Liver (tissue), 8 donors: ENCODE measurements at regions not wholly inside any gene's neighbourhood (a gene's known extent, or its start where the extent isn't known, plus 50 kb on each side); places are given as distances from the start of the nearest gene placed in this dataset.

Experiments used
- DNase-seq: peaks from one replicate; pipeline ENCODE4 v3.0.0-alpha.2; 2017; ENCODE audit warnings: low spot score
- H3K27ac ChIP-seq, 2 donors: one replicate each; pipeline ENCODE4 v1.7.0; 2013; ENCODE audit warnings: inconsistent platforms in 2 of 2, low read length in 2 of 2, control low read depth in 1 of 2, low read depth in 1 of 2, mild to moderate bottlenecking in 1 of 2
- H3K27me3 ChIP-seq, 4 donors: one replicate each; pipeline versions ENCODE4 v1.6.1 to v1.7.0; 2013; ENCODE audit warnings: low read length in 3 of 4, inconsistent platforms in 1 of 4, mild to moderate bottlenecking in 1 of 4, moderate library complexity in 1 of 4; ENCODE audit not compliant: control insufficient read depth in 4 of 4, insufficient read depth in 4 of 4
- H3K36me3 ChIP-seq, 4 donors: one replicate each; pipeline versions ENCODE4 v1.6.1 to v1.7.0; 2013; ENCODE audit warnings: low read length in 3 of 4, mild to moderate bottlenecking in 3 of 4, low read depth in 1 of 4, moderate library complexity in 1 of 4; ENCODE audit not compliant: control insufficient read depth in 4 of 4, insufficient read depth in 3 of 4
- H3K4me1 ChIP-seq, 4 donors: one replicate each; pipeline versions ENCODE4 v1.6.1 to v1.7.0; 2013; ENCODE audit warnings: low read length in 3 of 4, mild to moderate bottlenecking in 3 of 4, moderate library complexity in 1 of 4; ENCODE audit not compliant: control insufficient read depth in 4 of 4, insufficient read depth in 4 of 4
- H3K4me3 ChIP-seq, 3 donors: one replicate each; pipeline versions ENCODE4 v1.6.1 to v1.7.0; 2013; ENCODE audit warnings: low read length in 3 of 3, control low read depth in 1 of 3, low read depth in 1 of 3, mild to moderate bottlenecking in 1 of 3
- H3K9ac ChIP-seq, 2 donors: one replicate each; pipeline ENCODE4 v1.7.0; 2013; ENCODE audit warnings: low read length in 2 of 2, mild to moderate bottlenecking in 2 of 2, moderate library complexity in 2 of 2, control low read depth in 1 of 2, low read depth in 1 of 2
- H3K9me3 ChIP-seq, 4 donors: one replicate each; pipeline versions ENCODE4 v1.6.1 to v1.7.0; 2013; ENCODE audit warnings: low read length in 3 of 4; ENCODE audit not compliant: control insufficient read depth in 4 of 4
- CTCF ChIP-seq: fragments of 150-350 bp; IDR thresholded peaks from 2 replicates; pipeline ENCODE4 v1.5.1; 2017; ENCODE audit warnings: improper control_type of control experiment, low read depth, low read length; ENCODE audit not compliant: missing input control
- EGR1 ChIP-seq, 2 donors: IDR thresholded peaks; 2 replicates each; pipeline ENCODE4 v1.6.1; 2016 to 2018; ENCODE audit warnings: antibody characterized with exemption in 2 of 2, low read depth in 2 of 2
- FOXA1 ChIP-seq: IDR thresholded peaks from 2 replicates; pipeline ENCODE4 v1.6.1; 2016; ENCODE audit warnings: antibody characterized with exemption
- FOXA2 ChIP-seq: IDR thresholded peaks from 2 replicates; pipeline ENCODE4 v1.6.1; 2016; ENCODE audit warnings: antibody characterized with exemption
- GABPA ChIP-seq, 2 donors: IDR thresholded peaks in 1 of 2; conservative IDR thresholded peaks in 1 of 2; 2 replicates each; pipeline ENCODE4 v1.6.1; 2016; ENCODE audit warnings: antibody characterized with exemption in 2 of 2, mild to moderate bottlenecking in 1 of 2, moderate library complexity in 1 of 2
- HNF4A ChIP-seq, 2 donors: conservative IDR thresholded peaks; 2 replicates each; pipeline ENCODE4 v1.6.1; 2016; ENCODE audit warnings: antibody characterized with exemption in 2 of 2, mild to moderate bottlenecking in 2 of 2
- HNF4G ChIP-seq: IDR thresholded peaks from 2 replicates; pipeline ENCODE4 v1.6.1; 2016; ENCODE audit warnings: antibody characterized with exemption
- JUND ChIP-seq, 2 donors: IDR thresholded peaks; 2 replicates each; pipeline ENCODE4 v1.6.1; 2016; ENCODE audit warnings: antibody characterized with exemption in 2 of 2
- MAX ChIP-seq: IDR thresholded peaks from 2 replicates; pipeline ENCODE4 v1.6.1; 2016; ENCODE audit warnings: antibody characterized with exemption
- NR2F2 ChIP-seq: IDR thresholded peaks from 2 replicates; pipeline ENCODE4 v1.6.1; 2016; ENCODE audit warnings: antibody characterized with exemption
- RAD21 ChIP-seq, 2 donors: IDR thresholded peaks; 2 replicates each; pipeline ENCODE4 v1.6.1; 2016; ENCODE audit warnings: antibody characterized with exemption in 2 of 2, mild to moderate bottlenecking in 2 of 2
- REST ChIP-seq: IDR thresholded peaks from 2 replicates; pipeline ENCODE4 v1.6.1; 2016; ENCODE audit warnings: antibody characterized with exemption, mild to moderate bottlenecking
- RXRA ChIP-seq, 2 donors: IDR thresholded peaks; 2 replicates each; pipeline ENCODE4 v1.6.1; 2017 to 2018; ENCODE audit warnings: antibody characterized with exemption in 2 of 2, mild to moderate bottlenecking in 1 of 2
- TAF1 ChIP-seq: conservative IDR thresholded peaks from 2 replicates; pipeline ENCODE4 v1.6.1; 2016; ENCODE audit warnings: antibody characterized with exemption, mild to moderate bottlenecking
- YY1 ChIP-seq: IDR thresholded peaks from 2 replicates; pipeline ENCODE4 v1.6.1; 2016; ENCODE audit warnings: antibody characterized with exemption, mild to moderate bottlenecking
- ZBTB33 ChIP-seq: IDR thresholded peaks from 2 replicates; pipeline ENCODE4 v1.6.1; 2016; ENCODE audit warnings: antibody characterized with exemption
- WGBS: extraction: QIAGEN DNeasy Blood & Tissue Kit; methylation state at CpG from one replicate; pipeline ENCODE4 v1.1.7; 2013; 5-methylcytosine and 5-hydroxymethylcytosine counted together
- donor health status: healthy.
- donor health status: healthy.
- donor health status: healthy.
- donor health status: healthy.
- donor health status: healthy.

- no peak for DNase-seq
- 90% methylated on average over 3 of the region's 3 CpGs for WGBS
- H3K27ac ChIP-seq: no peak overlapping the region
- no peak overlapping the region for H3K9ac ChIP-seq
- H3K27me3 ChIP-seq: no peaks in the 10 kb centered on the region
- H3K4me1 ChIP-seq: no peaks in the 10 kb centered on the region
- no peaks in the 10 kb centered on the region for H3K36me3 ChIP-seq
- H3K4me3 ChIP-seq: no peak overlapping the region
- no peak for TF ChIP-seq NR2F2
- no peak for TF ChIP-seq YY1
- no peak for TF ChIP-seq JUND (IDR thresholded peaks at IDR 0.05)
- no peak for TF ChIP-seq CTCF
- H3K9me3 ChIP-seq: peaks cover 0 to 2% (median 0%) of the 10 kb centered on the region in 4 donors
Measured at GRCh38 chr1:232180779-232181136, 449.2 kb downstream of the SIPA1L2 start.

- no peak for DNase-seq
- WGBS: 67% methylated on average over 10 of the region's 10 CpGs
- Histone ChIP-seq H3K9me3 (peaks cover 0 to 2% (median 0%) of the 10 kb centered on the region in 4 donors), H3K27ac (no peak overlapping the region), H3K36me3 (no peaks in the 10 kb centered on the region), H3K27me3 (no peaks in the 10 kb centered on the region), H3K9ac (no peak overlapping the region), H3K4me3 (no peak overlapping the region), H3K4me1 (no peaks in the 10 kb centered on the region)
- no peak for TF ChIP-seq GABPA (IDR thresholded peaks at IDR 0.05 in 1 of 2, conservative IDR thresholded peaks at IDR 0.05 in 1 of 2)
- TF ChIP-seq HNF4G: no peak
- TF ChIP-seq FOXA1: no peak
- TF ChIP-seq YY1: no peak
- TF ChIP-seq MAX: no peak
- TF ChIP-seq TAF1: no peak
- TF ChIP-seq EGR1 (IDR thresholded peaks at IDR 0.05; ENCODE audit: low read depth in 2 of 2): no peak
- no peak for TF ChIP-seq NR2F2
- TF ChIP-seq ZBTB33: no peak
- no peak for TF ChIP-seq HNF4A (conservative IDR thresholded peaks at IDR 0.05)
- no peak for TF ChIP-seq RXRA (IDR thresholded peaks at IDR 0.05)
- TF ChIP-seq REST: no peak
- TF ChIP-seq FOXA2: no peak
- no peak for TF ChIP-seq RAD21 (IDR thresholded peaks at IDR 0.05)
- TF ChIP-seq JUND (IDR thresholded peaks at IDR 0.05): no peak
Measured at GRCh38 chr1:232179896-232180778, 449.8 kb downstream of the SIPA1L2 start.
